HG02759 (cell line): ENCODE measurements at regions not wholly inside any gene's neighbourhood (a gene's known extent, or its start where the extent isn't known, plus 50 kb on each side); places are given as distances from the start of the nearest gene placed in this dataset.
A peak's percentile ranks its signal among the peaks of the same experiment; 100 is the strongest.

Experiments
- ATAC-seq: cut with Tn5 transposase; IDR thresholded peaks from one replicate; pipeline ENCODE4 v1.9.1; 2021; ENCODE audit warnings: mild to moderate bottlenecking, moderate library complexity; ENCODE audit not compliant: unreplicated experiment

DNA sequence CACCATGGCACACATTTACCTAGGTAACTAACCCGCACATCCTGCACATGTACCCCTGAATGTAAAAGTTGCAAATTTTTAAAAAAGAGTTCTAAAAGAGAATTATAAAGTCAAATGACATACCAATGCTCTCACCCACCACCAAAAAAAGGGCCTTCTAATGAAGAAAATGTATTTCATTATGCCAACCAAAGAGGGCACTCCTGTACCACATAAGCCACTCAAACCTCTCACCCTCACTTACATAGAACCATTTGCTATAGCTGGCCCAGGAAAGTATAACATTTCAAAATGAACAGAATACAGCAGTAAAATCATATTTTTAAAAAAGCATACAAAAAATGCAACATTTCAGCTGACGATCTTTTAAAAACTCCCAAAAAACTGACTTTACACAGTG, 241.5 kb upstream of the PKDCC start:
- ATAC-seq: no peak

DNA sequence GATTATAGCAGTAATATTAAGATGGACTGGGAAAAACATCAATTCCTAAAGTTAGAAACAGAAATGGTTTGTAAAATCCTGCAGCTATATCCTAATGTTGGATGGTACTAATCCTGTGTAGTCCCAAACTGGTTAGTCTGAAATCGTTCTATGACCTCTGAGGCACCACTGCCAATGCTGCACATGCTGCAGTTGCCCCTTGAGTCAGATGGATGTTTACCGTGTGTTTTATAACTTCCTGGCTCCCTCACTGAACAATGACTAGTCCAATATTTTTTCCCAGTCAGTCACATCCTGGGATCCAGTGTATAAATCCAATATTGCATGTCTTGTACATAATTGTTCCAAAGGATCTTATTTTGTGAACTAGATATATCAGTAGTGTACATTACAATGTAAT, 226.7 kb upstream of the PKDCC start:
- no peak for ATAC-seq

DNA sequence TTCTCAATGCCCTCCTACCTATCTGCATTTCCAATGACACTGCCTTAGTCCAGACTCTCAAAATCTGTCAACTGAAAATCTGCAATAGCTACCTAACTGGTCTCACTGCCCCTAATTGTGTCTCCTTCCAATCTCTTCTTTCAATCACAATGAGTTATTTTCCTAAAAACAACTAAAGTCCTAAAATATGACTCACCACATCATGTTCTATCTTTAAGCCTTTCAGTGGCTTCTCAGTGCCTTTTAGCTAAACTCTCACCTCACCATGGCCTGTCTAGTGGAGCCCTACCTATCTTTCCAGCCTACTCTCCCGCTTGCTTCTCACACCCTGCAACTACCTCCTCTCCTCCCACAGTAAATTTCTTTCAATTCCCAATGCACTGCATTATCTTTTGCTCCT, 220.9 kb upstream of the PKDCC start:
- ATAC-seq: no peak

DNA sequence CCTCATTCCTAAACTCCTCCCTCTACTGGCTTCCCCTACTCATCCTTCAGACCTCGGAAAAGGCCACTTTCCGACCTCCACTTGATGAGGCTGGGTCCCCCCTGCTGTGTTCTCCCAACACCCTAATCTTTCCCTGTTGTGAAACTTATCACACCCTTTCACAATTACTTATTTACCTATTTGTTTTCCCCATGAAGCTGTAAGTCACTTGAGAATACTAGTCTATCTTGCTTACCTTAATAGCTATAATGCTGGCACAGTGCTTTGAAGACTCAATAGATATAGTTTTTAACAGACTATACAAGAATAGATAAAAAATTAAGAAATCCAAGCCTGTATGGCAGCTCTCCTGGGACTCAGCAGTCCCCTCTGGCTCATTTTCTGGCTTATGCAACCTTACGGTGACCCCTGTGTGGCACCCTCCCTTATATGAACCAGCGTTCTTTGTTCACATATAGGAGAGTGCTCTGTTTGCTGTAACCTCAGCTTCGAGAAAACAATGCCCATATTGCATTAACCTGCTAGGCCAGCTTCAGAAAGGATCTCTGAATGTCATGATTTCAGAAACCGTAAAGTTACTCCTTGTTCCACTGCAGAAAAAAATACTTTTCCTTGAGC, 220.4 kb upstream of the PKDCC start:
- ATAC-seq: no peak

DNA sequence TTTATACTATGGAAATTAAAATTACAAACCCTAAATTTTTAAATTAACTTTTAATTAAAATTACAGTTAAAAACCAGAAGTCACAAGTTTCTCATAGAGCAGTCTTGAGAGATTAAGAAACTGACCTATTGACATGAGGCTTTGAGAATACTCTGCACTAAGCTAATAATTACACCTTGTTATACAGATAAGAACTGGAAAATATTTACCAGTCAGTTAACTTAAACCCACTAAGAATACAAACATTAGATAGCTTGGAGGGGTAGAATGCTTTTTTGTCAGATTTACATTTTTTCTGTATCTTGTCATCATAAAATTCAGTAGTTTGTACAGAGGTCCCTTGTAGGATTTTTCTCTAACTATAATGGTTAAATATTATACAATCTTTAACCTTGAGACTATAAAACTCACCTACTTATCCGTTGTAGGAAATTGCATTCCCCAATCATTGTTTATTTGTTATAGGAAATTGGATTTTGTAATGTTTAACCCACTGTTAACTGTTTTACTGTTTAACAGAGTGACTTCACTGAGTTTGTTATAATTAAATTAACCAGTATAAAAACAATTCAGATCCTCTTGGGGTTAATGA, 219.7 kb upstream of the PKDCC start:
- no peak for ATAC-seq

DNA sequence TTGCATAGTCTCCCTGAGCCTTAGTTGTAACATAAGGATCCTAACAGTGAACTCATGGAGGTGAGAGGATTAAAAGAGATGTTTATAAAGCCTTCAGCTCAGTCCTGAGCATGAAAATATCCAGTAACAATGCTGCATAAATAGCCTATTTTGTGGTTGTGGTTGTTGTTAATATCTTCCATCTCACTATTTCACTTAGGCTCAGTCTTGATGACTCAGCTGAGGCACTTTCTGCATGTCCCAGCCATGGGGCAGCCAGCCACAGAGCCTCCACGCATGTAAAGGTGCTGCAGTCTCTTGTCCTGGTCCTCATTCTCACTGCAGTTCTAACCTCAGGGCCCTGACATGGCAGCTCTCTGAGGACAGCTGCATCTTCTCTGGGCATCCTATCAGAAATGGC, 218.8 kb upstream of the PKDCC start:
- ATAC-seq: no peak

DNA sequence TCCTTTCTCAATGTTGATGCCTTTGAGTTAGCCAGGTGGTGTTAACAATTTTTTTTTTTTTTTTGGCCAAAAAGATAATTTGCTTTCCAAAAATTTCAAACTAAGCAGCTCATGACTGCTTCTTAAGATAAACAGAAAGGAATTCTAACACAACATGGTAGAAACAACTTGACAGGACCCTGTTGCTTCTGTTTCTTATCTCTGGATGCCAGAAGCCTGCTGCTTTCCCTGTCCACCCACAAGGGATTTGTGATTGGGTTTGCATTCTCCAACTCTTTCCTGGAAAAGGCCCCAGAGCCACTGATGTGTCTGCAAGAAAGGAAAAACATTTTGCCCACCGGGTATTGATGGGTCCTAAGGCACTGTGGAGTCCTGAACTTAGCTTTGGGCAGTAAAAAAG, 217.2 kb upstream of the PKDCC start:
- ATAC-seq: no peak

DNA sequence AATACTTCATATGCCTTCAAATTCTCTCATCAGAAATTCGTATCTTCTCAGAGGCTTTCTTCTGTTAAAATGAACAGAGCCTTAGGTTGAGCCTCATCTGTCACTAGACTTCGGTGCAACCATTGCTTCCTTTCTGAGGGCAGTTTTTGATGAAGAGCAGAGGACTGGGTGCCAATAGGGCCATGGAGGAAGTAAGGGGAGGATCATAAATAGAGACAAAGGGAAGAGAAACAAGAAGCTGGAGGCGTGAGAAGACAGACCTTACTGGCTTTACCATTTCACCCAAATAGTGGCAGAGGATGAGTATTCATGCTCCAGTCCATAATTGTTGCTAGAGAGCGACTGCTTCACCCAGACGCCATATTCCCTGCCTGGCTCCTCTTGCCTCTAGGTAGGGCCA, 215.6 kb upstream of the PKDCC start:
- no peak for ATAC-seq

DNA sequence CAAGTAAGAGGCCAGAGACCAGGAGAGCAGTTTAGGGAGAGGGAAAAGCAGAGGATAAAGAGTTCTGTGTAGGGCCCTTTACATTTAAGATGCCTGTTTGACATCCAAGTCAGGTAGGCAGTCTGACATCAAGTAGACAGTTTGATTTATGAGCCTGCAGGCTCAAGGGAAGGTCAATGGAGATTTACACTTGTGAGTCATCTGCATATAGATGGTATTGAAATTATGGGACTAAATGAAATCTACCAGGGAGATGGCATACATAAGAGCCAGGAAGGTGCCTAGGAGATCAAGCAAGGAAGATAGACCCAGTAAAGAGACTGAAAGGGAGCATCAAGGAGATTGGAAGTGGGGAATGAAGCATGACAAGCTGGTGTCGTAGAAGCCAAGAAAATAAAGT, 212.4 kb upstream of the PKDCC start:
- no peak for ATAC-seq

DNA sequence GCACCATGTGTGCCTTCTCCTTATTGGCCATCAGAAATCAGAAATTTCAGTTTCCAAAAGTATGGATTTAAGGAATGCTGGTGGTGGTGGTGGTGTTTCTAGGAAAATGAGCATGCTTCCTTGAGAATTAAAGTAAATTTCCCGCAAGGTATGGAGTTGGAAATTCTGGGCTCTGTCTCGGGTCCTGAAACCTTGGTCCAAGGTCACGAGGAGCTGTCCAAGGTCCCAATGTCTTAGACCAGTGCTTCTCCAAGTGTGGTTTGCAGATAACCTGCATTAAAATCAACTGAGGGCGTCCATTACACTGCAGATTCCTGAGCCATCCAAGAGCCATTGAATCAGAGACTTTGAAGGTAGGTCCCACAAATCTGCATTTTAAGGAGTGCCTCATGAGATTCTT, 210.9 kb upstream of the PKDCC start:
- ATAC-seq: no peak

DNA sequence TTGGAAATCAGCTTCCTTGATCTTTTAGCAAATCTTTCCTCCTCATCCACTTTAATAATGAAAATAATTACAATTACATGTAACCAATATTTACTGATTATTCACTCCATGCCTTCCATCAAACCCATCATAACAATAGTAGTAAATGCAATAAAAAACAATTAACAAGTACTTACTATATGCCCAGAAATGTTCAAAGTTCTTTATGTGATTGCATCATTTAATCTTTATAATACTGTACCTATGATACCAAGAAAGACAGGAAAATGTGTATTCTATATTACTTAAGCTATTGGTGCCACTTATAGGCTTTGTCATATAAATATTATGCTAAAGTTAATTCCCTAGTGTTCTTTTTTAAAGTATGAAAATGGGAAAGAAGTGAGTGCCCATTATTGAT, 210.2 kb upstream of the PKDCC start:
- ATAC-seq: no peak

DNA sequence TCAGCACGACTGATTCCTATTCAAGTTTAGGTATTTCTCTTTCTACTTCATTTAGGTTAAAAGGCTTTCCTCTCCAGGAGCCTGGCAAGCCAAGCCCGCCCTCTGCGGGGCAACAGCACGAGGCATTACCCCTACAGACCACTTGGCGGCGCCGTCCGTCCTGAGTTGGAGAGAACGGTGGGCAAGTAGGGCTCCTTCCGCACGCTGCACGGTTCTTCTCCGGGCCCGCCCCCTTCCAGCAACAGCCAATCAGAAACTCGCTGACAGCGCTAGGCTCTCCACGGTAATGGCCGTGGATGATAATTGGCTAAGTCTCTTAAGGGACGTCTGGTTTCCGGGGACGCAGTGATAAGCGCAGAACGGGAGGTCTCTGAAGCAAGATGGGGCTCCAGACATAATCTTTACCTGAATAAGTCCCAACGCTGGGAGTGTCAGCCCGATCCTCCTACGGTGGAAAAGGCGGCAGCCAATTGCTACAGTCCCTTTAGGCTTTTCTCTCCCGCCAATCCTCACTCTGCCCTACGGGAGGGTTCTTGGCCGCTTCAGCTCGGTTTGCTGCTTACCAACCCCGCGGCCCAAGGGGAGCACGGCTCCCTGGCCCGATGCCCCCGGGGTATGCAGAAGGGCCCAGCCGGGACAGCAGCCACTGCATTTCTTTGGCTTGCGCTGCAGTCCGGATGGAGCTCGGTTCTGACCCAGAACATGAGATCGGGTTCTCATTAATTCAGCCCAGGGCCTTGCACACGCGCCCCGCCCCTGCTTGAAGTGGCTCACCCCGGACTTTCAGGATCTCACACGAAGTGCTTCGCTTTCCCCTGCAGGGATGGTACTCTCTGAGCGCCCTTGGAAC, 206.9 kb upstream of the PKDCC start:
- peak; percentile 100 for ATAC-seq

DNA sequence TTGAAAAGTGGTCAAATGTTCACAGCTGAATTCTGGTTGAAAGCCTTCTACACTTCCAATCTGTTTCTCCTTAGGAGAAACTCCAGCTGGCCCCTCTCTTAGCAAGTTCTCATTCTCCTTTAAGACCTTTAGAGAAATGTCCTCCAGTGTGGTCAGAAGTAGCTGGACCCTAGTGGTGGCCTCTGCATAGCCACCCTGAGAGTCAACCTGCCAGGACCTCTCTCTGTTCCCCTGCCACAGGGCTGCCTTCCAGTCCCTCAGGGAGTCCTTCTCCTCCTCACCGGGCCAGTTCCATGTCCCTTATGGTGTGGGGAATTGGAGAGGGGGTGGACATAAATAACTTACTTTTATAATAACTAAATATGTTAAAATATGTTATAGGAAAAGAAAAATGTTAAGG, 200.9 kb upstream of the PKDCC start:
- no peak for ATAC-seq

DNA sequence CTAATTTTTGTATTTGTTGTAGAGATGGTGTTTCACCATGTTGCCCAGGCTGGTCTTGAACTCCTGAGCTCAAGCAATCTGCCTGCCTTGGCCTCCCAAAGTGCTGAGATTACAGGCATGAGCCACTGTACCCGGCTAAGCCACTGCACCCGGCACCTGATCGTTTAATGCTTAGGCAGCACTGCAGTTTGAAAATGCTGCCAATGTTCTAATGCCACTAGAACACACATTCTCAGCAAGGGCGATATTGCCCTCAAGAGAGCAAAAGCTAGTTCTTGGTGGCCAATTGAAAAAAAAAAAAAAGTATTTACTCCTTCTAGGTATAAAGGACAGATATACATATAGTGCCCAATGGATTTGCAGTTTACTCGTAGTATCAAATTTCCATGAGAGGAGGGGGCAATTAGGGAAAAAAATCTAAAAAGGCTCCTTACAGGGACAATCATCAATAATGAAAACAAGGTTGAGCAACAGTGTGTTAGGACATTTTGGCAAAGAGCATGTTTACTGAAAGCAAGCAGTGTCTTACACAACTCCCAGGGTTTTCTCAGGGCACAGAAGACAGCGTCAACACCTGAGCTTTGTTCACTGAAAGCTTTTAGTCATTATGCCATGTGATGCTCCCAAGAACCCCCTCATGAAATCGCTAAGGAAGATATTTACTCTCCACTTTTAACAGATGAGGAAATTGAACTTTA, 199.9 kb upstream of the PKDCC start:
- ATAC-seq: no peak

DNA sequence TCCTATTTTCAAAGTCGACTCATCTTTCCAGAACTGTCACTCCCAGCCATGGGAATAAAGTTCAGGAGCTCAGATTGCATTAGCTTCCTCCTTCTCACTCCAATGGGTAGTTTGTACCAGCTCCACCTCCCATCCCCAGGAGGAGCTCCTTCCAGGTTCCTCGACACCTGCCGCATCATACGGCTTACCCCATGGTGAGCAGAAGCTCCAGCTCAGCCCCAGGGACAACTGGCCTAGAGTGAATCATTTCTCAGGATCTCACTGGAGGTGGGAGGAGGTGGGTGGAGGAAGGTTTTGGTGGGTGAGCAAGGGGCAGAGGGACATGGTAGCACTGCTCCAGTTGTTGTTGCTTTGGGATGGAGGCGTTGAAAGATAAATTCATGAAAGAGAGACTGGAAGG, 196.3 kb upstream of the PKDCC start:
- ATAC-seq: no peak

DNA sequence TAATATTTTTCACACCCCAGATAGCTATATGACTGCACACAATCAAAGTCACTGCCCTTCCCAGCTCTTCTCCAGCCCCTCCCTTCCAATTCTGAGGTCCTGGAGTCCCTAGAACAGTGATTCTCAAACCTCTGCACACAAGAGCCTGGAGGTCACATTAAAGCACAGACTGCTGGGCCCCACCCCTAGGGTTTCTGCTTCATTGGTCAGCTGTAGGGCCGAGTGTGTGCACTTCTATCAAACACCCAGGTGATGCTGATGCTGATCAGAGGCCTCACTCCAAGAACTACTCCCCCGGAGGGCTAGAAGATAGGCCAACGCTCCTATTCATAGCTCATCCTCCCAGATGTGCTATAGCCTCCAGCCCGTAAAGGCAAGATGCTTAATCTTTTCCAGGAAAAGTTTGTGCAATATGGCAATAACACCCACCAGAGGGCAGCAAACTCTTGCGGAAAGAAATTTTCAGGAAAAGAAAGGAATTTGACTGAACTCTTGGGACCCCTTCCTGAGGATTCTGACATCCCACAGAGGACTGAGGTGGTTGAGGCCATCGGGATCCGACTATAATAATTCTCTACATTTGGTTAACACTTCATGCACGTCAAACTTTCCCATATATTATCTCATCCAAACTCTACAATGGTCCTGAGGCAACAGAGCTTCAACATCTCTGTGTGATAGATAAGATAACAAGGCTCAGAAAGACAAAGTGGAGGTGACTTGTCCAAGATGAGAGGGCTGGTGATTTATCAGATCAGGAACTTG, 194.2 kb upstream of the PKDCC start:
- no peak for ATAC-seq

DNA sequence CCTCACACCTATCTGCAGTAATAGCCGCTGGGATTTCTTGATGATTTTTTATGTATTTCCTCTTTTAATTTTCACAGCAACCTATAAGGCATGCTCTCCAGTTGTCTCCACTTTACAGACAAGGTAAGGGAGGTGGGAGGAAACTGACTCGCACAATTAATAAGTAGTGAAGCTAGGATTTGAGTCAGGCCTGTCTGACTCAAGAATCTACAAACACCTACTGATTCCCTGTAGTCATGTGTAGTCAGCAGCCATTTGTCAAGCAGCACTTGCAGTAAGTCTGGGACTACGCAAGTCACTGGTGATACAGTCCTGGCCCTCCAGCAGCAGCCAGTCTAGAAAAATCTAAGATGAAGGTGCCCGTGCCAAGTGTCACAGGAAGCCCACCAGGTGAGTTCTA, 193.6 kb upstream of the PKDCC start:
- ATAC-seq: no peak

DNA sequence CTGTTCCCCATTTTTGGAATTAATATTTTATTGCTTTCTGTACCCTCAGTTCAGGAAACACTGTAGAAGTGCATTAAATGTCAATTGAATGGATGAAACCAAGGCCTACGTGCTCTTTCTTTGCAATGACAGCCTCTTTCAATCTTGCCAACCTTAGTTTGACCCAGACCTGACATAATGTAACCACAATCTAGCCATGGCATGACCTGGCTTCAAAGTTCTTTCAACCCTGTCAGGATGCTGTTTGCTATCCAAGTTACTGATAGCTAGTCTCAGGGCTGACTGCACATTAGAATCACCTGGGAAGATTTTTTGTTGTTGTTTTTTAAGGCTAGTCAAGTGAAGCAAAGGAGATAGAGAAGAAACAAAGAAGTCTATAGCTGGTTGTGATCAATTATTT, 190.9 kb upstream of the PKDCC start:
- ATAC-seq: no peak

DNA sequence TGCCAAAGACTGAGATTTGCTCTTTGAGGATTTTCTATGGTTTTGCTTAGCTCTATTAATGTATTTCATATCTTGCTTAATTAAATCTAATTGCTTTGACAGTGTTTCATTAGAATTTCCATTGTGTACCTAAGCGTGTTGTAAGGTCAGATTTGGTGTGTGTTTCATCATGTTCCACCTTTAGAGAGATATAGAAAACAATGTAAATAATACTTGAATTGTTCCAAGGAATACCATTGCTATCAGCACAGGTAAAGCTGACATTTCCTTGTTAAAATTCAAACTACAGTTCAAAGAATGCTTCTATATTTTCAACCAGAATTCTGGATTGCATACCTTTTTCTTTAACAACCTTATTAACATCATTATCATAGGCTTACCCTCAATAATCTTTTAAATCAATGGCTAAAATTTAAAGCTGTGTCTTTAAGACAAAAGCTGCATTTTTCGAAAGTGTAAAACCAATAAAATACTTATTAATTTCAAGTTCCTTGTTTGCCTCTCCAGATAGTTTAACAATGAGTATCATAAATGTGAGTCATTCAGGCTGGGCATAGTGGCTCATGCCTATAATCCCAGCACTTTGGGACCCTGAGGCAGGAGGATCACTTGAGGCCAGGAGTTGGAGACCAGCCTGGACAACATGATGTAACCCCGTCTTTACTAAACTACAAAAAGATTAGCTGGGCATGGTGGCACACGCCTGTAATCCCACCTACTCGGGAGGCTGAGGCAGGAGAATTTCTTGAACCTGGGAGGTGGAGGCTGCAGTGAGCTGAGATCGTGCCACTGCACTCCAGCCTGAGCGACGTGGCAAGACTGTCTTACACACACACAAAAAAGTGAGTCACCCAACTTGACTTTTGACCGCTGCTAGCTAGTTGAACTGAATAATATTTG, 188.0 kb upstream of the PKDCC start:
- no peak for ATAC-seq

DNA sequence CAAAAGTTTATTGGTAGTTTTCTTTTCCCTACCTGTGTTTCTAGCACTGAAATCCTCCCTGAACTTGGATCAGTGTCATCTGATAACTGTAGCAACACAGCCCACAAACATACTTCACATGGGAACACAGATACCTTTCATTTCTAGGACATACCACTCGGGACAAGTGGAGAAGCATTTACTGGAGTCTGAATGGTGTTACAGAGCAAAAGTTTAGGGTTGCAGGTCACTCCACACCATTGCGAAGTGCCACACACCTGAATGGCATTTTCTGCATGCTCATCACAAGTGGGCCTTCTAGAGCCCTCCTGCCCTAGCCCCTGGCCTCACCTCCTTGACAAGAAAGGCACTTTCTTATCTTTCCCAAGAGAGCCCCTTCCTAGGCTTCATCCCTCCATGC, 184.8 kb upstream of the PKDCC start:
- no peak for ATAC-seq
